SK-N-DZ (cell line): ENCODE measurements at regions not wholly inside any gene's neighbourhood (a gene's known extent, or its start where the extent isn't known, plus 50 kb on each side); places are given as distances from the start of the nearest gene placed in this dataset.
A peak's percentile ranks its signal among the peaks of the same experiment; 100 is the strongest.
"Not testable (repeated sequence)": the region's sequence is repeated elsewhere in the genome, so short reads cannot be mapped to it uniquely, and the experiment has no call there.

Source experiments
- DNase-seq: peaks from one replicate; pipeline ENCODE4 v3.0.0-alpha.2; 2015; ENCODE audit warnings: low spot score

GRCh38 chr15:62681939-62682896 lies 360.3 kb upstream of the TPM1 start:
- DNase-seq = no peak

GRCh38 chr15:62683192-62683591 lies 359.4 kb upstream of the TPM1 start:
- DNase-seq = not testable (repeated sequence)

- DNase-seq = no peak
These were observed 358.3 kb upstream of the TPM1 start for GRCh38 chr15:62684123-62684808.

GRCh38 chr15:62691008-62691407 lies 351.5 kb upstream of the TPM1 start:
- DNase-seq = no peak

- no peak for DNase-seq
These were observed 344.9 kb upstream of the TPM1 start for GRCh38 chr15:62697636-62698035.

GRCh38 chr15:62698646-62699045 lies 343.9 kb upstream of the TPM1 start:
- DNase-seq = no peak

GRCh38 chr15:62706317-62706716 lies 336.2 kb upstream of the TPM1 start:
- DNase-seq = no peak

GRCh38 chr15:62708470-62708869 lies 334.1 kb upstream of the TPM1 start:
- no peak for DNase-seq

- DNase-seq = no peak
These were observed 333.3 kb upstream of the TPM1 start for GRCh38 chr15:62709261-62709660.

GRCh38 chr15:62711691-62712454 lies 330.7 kb upstream of the TPM1 start:
- DNase-seq = no peak

GRCh38 chr15:62712455-62712839 lies 330.1 kb upstream of the TPM1 start:
- no peak for DNase-seq

- no peak for DNase-seq
These were observed 326.6 kb upstream of the TPM1 start for GRCh38 chr15:62715946-62716345.

- DNase-seq = peak; percentile 98
These were observed 325.1 kb upstream of the TPM1 start for GRCh38 chr15:62717496-62717895.

- no peak for DNase-seq
These were observed 323.2 kb upstream of the TPM1 start for GRCh38 chr15:62719316-62719715.

GRCh38 chr15:62722237-62722636 lies 320.3 kb upstream of the TPM1 start:
- no peak for DNase-seq

- DNase-seq = no peak
These were observed 316.1 kb upstream of the TPM1 start for GRCh38 chr15:62726461-62726860.

- DNase-seq = no peak
These were observed 315.0 kb upstream of the TPM1 start for GRCh38 chr15:62727501-62727900.

GRCh38 chr15:62730825-62731224 lies 311.7 kb upstream of the TPM1 start:
- DNase-seq = no peak

- no peak for DNase-seq
These were observed 310.5 kb upstream of the TPM1 start for GRCh38 chr15:62732078-62732477.

GRCh38 chr15:62734706-62735105 lies 307.8 kb upstream of the TPM1 start:
- DNase-seq = no peak

- DNase-seq = no peak
These were observed 305.8 kb upstream of the TPM1 start for GRCh38 chr15:62736756-62737155.

GRCh38 chr15:62737551-62737950 lies 305.0 kb upstream of the TPM1 start:
- no peak for DNase-seq
